RPMI7951 (cell line): ENCODE measurements at regions not wholly inside any gene's neighbourhood (a gene's known extent, or its start where the extent isn't known, plus 50 kb on each side); places are given as distances from the start of the nearest gene placed in this dataset.
"Not testable (repeated sequence)": the region's sequence is repeated elsewhere in the genome, so short reads cannot be mapped to it uniquely, and the experiment has no call there.

Experiments
- DNase-seq: peaks from one replicate; pipeline ENCODE4 v3.0.0-alpha.2; 2012; ENCODE audit warnings: low read depth

DNA sequence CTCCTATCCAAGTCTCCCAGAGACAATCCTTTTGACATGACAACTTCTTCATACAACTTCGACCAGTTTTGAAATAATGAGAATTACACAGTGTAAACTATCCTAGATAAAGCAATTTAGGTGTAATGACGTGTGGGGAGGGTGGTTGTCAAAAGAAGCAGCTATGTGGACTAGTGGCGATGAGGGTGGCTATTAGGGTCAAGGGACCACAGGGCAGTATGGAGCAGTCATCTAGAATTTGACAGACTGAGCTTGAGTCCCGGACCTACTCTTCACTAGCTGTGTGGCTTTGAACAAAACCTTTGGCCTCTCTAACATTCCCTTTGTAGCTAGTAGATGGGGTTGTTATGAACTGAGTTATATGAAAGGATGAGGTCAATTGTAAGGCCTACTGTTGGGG is 247.1 kb downstream of the HAPSTR1 start:
- DNase-seq = no peak

- no peak for DNase-seq
Observed at GRCh38 chr16:9340526-9341256, 249.2 kb downstream of the HAPSTR1 start.

DNA sequence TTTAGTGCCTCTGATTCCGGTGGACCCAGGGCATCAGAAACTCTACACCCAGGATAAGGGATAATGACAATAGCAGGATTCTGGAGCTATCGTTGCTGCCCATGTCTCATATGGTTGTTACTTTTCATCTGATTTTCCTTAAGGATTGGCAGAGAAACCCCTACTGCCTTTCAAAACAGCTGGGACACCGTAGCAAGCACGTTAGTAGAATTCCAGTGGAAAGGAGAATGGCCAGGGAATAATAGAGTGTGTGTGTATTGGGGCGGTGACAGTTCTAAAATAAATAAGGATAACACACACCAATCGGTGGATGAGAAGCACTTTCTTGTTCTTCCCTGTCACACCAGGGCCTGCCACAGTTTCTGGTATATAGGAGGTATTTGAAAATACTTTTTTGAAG is 251.8 kb downstream of the HAPSTR1 start:
- DNase-seq = no peak

- DNase-seq = no peak
Observed at GRCh38 chr16:9344508-9344907, 253.1 kb downstream of the HAPSTR1 start.

- no peak for DNase-seq
Observed at GRCh38 chr16:9345046-9345445, 253.6 kb downstream of the HAPSTR1 start.

DNA sequence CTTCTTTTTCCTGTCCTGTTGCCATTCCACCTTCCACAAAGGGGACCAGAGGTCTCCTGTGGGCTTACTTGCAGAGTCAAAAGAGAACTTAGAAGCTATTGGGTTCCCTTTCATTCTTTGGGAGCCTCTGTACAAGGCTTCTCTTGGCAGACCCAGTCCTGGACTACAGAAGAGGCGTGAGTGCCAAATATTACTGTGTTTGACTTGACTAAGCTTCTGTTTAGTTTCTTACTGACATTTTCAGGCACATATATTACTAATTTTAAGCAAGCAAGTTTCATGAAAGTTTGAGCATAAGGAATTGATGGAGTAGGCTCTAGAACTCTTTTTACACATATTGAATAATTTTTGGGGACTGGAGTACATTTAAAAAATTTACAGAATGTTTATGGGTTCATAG is 254.4 kb downstream of the HAPSTR1 start:
- DNase-seq = no peak

- no peak for DNase-seq
Observed at GRCh38 chr16:9348912-9349311, 257.5 kb downstream of the HAPSTR1 start.

- DNase-seq = not testable (repeated sequence)
Observed at GRCh38 chr16:9349373-9349960, 258.0 kb downstream of the HAPSTR1 start.

GRCh38 chr16:9350119-9350799 is 258.8 kb downstream of the HAPSTR1 start:
- not testable (repeated sequence) for DNase-seq

DNA sequence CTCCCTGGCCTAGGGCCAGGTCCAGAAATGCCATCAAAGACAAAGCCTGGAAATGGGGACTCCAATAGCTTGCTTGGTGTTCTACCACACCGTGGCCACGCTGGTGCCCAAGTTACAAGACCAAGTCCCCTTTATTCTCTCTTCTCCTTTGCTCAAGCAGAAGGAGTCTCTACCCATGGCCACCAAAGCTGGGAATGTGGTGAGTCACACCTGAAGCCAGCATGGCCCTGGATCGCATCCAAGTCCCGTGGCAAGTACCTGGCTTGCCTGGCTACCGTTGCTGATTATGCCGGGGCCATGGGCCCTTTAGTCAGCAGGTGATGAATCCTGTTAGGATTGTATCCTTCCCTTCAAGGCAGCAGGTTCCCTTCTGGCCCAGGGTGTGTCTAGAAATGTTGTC is 260.0 kb downstream of the HAPSTR1 start:
- DNase-seq = no peak

DNA sequence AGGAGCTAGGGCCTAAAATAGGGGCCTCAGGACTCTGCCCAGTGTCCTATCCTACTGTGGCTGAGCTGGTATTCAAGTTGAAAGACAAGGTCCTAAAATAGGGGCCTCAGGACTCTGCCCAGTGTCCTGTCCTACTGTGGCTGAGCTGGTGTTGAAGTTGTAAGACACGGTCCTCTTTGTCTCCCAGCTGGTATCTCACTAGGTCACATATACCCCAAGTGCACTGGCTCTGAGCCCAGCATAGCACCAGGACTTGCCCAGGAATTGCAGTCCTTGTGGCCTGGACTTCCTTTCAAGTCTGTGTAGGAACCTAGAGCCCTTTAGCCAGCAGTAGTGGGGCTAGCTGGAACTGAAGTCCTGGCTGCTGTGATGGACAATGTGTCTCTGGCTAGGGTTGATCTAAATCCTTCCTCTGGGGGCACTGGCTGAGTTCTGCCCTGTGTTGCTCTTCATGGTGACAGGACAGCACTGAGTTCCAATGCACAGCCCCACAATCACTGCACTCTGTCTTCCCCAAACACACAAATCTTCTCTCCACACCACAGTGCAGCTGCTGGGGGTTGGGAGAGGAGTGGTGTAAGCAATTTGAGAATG is 260.5 kb downstream of the HAPSTR1 start:
- DNase-seq = no peak

DNA sequence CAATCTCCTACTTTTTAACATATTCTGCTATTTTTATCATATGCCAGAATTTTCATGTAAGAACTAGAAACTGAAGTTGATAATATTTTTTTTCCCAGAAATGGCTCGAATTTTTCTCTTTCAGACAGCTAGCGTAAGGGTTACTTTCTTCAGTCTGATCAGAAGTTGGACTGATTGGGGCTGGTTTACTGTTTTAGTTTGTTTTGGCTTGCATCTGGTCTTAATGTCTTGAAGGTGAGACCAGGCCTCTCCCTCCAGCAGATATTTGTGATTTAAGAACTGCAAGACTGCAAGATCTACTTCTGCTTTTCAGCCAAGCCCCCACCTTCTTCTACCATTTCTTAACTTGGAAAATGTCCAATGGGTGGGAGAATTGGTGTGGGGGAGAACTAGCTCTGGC is 266.4 kb downstream of the HAPSTR1 start:
- no peak for DNase-seq

DNA sequence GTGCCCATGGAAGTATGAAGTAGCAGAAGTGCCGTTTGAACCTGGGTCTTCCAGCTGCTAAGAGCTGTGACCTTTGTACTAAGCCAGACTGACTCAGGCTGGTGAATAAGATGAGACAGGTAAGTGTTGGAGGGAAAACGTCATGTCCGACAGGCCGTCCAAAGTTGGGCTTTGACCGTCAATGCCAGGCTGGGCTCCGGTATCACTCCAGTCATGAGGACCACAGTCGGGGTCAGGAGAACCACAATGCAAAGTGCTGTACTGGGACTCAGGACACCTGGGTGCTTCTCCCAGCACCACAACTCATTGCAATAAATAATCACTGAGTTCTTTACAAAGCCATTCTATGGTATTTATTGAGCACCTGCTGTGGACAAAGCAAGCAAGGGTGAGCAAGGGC is 268.6 kb downstream of the HAPSTR1 start:
- DNase-seq = no peak

- no peak for DNase-seq
Observed at GRCh38 chr16:9362050-9362449, 270.6 kb downstream of the HAPSTR1 start.

- DNase-seq = no peak
Observed at GRCh38 chr16:9362604-9363003, 271.2 kb downstream of the HAPSTR1 start.

DNA sequence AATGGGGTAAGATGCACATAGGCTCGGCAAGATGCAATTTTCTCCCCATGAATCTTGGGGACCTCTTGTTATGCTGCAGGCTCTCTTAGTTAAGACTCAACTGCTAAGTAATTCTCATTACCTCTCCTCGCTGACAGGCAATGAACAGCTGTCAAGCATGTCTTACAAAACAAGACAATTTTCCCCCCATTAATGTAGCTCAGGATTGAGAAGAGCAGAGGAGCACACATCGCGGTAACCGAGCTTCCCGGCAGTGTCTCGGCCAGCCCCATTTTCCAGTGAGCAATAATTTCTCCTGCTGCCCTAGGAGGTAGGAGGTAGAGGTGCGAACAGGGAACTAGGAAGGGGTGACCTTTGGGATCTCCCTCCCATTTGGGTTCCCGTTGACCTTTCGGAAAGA is 272.1 kb downstream of the HAPSTR1 start:
- no peak for DNase-seq

- DNase-seq = no peak
Observed at GRCh38 chr16:9364721-9365369, 273.4 kb downstream of the HAPSTR1 start.

- DNase-seq = no peak
Observed at GRCh38 chr16:9365370-9365728, 273.9 kb downstream of the HAPSTR1 start.

DNA sequence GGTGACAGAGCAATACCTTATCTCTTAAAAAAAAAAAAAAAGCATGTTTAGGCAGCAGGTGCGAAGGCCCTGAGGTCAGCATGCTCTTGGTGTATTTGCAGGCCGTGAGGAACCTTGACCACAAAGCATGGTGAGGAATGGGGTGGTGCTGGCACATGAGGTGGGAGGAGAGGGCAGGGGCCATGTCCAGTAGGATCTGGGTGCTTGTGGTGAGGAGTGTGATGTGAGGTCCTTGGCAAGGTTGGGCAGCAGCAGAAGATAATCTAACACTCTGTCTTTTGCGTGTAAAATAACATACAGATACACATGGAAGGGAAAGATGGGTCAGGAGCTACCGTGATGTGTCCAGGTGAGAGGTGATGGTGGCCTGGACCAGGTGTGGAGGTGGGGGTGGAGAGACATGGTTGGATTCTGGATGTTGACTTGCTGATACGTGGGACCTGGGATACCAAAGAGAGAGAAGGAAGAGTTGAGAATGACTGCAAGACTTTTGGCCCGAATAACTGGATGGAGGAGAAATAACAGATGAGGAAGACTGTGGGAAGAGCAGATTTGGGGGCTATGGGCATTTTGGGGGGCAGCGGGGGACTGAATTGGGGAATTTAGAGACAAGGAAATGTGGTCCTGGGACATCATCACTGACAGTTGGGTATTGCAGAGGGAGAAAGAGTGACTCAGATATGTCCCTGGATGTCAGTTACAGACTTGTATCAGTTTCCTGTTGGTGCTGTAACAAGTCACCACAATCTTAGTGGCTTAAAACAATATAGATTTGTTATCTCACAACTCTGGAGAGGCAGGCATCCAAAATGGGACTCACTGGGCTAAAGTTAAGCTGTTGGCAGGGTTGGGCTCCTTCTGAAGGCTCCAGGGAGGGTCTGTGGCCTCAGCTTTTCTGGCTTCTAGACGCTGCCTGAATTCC is 274.9 kb downstream of the HAPSTR1 start:
- no peak for DNase-seq

- DNase-seq = no peak
Observed at GRCh38 chr16:9370061-9370491, 278.6 kb downstream of the HAPSTR1 start.
